Left ventricle myocardium superior (tissue), 1 donor: ENCODE measurements at regions not wholly inside any gene's neighbourhood (a gene's known extent, or its start where the extent isn't known, plus 50 kb on each side); places are given as distances from the start of the nearest gene placed in this dataset.

Experiments
- ATAC-seq: fragments of 200-7000 bp; cut with Tn5 transposase; one replicate; pipeline ENCODE4 v1.9.1; 2020; ENCODE audit warnings: mild to moderate bottlenecking, moderate library complexity
- DNase-seq: peaks from one replicate; pipeline ENCODE4 v3.0.0-alpha.2; 2020
- intact Hi-C: fragments of 100-400 bp; cut with micrococcal nuclease; formaldehyde crosslinking; loops from one replicate; pipeline ENCODE4 v1.11.0; 2022
- donor health status: DM: no; HTN: yes; CAD: no; lungs with severe emphysema.

GRCh38 chr1:234554218-234554697 is 55.7 kb downstream of the IRF2BP2 start:
- intact Hi-C loops: no loop called here
- DNase-seq (no peak), ATAC-seq (no peak)

GRCh38 chr1:234553240-234554188 is 56.5 kb downstream of the IRF2BP2 start:
- intact Hi-C loops: no loop called here
- DNase-seq (no peak), ATAC-seq (peak; percentile 82)

- DNase-seq: no peak
- ATAC-seq: no peak
- intact Hi-C loops: no loop called here
These were observed 59.0 kb downstream of the IRF2BP2 start for GRCh38 chr1:234551032-234551378.

GRCh38 chr1:234550341-234551031 is 59.5 kb downstream of the IRF2BP2 start:
- no peak for ATAC-seq
- intact Hi-C loops: no loop called here
- DNase-seq: no peak

GRCh38 chr1:234549447-234550021 is 60.4 kb downstream of the IRF2BP2 start:
- intact Hi-C loops: no loop called here
- ATAC-seq: no peak
- DNase-seq: no peak

GRCh38 chr1:234546890-234547788 is 62.8 kb downstream of the IRF2BP2 start:
- ATAC-seq (no peak), DNase-seq (no peak)
- intact Hi-C loops: no loop called here

- intact Hi-C loops: no loop called here
- DNase-seq: no peak
- ATAC-seq: no peak
These were observed 63.6 kb downstream of the IRF2BP2 start for GRCh38 chr1:234546387-234546704.

GRCh38 chr1:234545517-234546386 is 64.2 kb downstream of the IRF2BP2 start:
- intact Hi-C loops: no loop called here
- no peak for DNase-seq
- ATAC-seq: no peak

- ATAC-seq (peak; percentile 83), DNase-seq (peak; percentile 68)
- intact Hi-C loops: no loop called here
These were observed 65.2 kb upstream of the TARBP1 start for GRCh38 chr1:234544087-234544579.

- peak; percentile 80 for ATAC-seq
- DNase-seq: peak; percentile 75
- intact Hi-C loops: no loop called here
These were observed 64.6 kb upstream of the TARBP1 start for GRCh38 chr1:234543442-234544086.

GRCh38 chr1:234542211-234542850 is 63.4 kb upstream of the TARBP1 start:
- no peak for DNase-seq
- no peak for ATAC-seq
- intact Hi-C loops: no loop called here

- ATAC-seq: no peak
- no peak for DNase-seq
- intact Hi-C loops: no loop called here
These were observed 62.5 kb upstream of the TARBP1 start for GRCh38 chr1:234541286-234541975.

GRCh38 chr1:234540404-234540762 is 61.4 kb upstream of the TARBP1 start:
- DNase-seq: no peak
- no peak for ATAC-seq
- intact Hi-C loops: no loop called here

- DNase-seq (no peak), ATAC-seq (no peak)
These were observed 60.9 kb upstream of the TARBP1 start for GRCh38 chr1:234539666-234540403.

GRCh38 chr1:234538930-234539649 is 60.1 kb upstream of the TARBP1 start:
- DNase-seq (peak; percentile 76), ATAC-seq (peak; percentile 46)
- intact Hi-C loops: loop anchor here (10.0 kb wide), 1 partner anchor 436 kb away; no protein-coding TSS in a partner anchor

More at GRCh38 chr1:234539666-234540403, 60.9 kb upstream of the TARBP1 start:
- intact Hi-C loops: loop anchor here (10.0 kb wide), 1 partner anchor 435 kb away; no protein-coding TSS in a partner anchor
